SU-DHL-6 (cell line): ENCODE measurements at regions not wholly inside any gene's neighbourhood (a gene's known extent, or its start where the extent isn't known, plus 50 kb on each side); places are given as distances from the start of the nearest gene placed in this dataset.

Experiments
- EZH2phosphoT487 ChIP-seq: fragments of 200-600 bp; sonication (generic), shearing (Covaris generic); conservative IDR thresholded peaks from 2 replicates; pipeline ENCODE4 v1.6.1; 2018; ENCODE audit warnings: mild to moderate bottlenecking, antibody characterized with exemption, low read length, moderate library complexity, mixed read lengths
- TF ChIP-seq, protein P1 (sequence below): fragments of 200-600 bp; sonication (generic); IDR thresholded peaks from one replicate; pipeline ENCODE4 v1.5.1; 2017; ENCODE audit warnings: antibody characterized with exemption, mild to moderate bottlenecking, low read length, moderate library complexity; ENCODE audit not compliant: insufficient read depth, poor library complexity, severe bottlenecking

DNA sequence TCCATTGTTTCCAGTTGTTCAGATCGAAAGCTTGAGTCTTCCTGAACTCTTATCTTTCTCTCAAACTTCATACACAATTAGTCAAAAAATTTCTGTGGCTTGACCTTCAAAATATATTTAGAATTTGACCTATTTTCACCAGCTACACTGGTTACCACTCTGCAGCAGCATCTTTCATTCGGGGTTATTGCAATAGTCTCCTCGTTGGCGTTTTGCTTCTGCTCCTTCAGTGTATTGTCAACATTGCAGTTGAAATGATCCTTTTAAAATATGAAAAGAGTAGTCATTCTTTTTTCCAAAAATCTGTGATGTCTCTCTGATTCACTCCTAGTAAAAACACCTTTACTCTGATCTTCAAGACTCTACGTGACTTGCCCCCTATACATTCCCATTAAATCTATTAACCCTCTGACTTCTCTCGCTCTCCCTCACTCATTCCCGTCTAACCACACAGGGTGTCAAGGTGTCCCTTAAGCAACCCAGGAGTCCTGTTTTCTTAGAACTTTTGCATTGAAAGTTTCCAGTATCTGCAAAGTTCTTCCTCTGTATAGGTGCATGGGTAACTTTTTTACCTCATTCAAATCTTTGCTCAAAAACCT lies 480.2 kb upstream of the B3GALT2 start:
- TF ChIP-seq, protein P1, sequence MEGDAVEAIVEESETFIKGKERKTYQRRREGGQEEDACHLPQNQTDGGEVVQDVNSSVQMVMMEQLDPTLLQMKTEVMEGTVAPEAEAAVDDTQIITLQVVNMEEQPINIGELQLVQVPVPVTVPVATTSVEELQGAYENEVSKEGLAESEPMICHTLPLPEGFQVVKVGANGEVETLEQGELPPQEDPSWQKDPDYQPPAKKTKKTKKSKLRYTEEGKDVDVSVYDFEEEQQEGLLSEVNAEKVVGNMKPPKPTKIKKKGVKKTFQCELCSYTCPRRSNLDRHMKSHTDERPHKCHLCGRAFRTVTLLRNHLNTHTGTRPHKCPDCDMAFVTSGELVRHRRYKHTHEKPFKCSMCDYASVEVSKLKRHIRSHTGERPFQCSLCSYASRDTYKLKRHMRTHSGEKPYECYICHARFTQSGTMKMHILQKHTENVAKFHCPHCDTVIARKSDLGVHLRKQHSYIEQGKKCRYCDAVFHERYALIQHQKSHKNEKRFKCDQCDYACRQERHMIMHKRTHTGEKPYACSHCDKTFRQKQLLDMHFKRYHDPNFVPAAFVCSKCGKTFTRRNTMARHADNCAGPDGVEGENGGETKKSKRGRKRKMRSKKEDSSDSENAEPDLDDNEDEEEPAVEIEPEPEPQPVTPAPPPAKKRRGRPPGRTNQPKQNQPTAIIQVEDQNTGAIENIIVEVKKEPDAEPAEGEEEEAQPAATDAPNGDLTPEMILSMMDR, result no peak
- TF ChIP-seq EZH2phosphoT487, result no peak
